NCI-H187 treated with DMSO at 0.1 percent for 48 hours (cell line): ENCODE measurements at regions not wholly inside any gene's neighbourhood (a gene's known extent, or its start where the extent isn't known, plus 50 kb on each side); places are given as distances from the start of the nearest gene placed in this dataset.

Experiments
- DNase-seq: peaks from one replicate; lab custom pipeline; 2025; lab: John Stamatoyannopoulos, UW

DNA sequence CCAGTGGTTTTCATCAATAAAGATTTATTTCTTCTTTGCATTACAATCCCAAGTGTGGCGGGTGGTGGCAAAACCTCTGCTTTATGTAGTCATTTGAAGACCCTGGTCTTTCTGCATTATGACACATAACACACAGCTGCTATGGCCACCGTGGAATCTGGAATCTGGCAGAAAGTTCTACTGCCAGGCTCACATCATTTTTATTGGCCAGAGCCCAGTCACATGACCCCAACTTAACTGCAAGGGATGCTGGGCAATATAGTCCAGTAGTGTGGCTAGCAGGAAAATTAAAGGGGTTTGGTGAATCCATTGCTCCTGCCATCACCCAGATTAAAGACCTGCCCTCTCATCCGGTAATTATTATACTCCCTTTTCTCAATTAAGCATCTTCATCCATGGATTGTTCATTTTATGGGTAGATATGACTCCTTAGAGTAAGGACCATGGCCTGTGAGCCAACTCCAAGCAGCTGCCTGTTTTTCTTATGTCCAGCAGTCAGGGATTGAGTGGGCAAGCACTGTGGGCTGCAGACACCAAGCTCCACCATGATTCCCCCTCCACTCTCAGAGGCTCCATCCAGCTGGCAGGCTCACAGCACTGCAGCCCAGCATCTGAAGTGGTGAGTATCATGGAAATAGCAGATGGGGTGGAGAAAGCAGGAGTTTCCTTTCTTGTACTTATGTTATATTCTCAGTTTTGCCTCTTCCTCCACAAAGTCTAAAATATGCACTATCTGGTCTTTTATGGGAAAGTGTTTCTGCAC lies 1030.7 kb downstream of the AACS start:
- no peak for DNase-seq

DNA sequence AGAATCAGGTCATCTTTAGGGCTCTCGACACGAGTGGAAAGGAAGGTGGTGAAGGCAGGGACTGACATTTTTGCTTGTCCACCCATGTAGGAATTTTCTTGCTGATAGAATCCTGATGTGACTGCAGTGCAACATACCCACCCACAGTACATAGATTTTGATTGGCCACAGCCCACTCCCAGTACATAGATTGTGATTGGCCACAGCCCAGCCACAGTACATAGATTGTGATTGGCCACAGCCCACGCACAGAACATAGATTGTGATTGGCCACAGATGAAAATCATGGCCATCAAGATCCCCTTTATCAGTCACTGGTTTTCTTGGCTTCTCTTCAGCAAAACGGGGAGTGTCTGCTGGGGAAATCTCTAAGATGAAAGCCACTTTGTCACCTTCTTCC lies 1041.5 kb downstream of the AACS start:
- no peak for DNase-seq

DNA sequence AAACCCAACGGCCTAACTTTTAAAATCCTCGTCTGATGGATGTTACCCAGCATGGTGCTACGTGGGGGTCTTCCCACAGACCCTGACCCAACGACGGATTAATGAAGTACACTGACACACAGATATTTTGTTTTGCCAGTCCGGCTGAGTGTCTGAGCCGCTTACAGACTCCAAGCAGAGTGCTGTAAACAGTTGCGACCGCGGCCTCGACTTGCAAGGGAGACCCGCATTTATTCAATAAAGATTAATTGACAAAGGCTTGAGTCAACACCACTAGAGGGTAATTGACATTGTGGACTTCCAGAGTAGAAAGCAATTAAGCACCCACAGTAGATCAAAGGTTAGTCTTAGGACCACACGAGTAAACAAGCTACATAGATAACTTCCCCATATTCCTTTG lies 1042.4 kb downstream of the AACS start:
- no peak for DNase-seq

DNA sequence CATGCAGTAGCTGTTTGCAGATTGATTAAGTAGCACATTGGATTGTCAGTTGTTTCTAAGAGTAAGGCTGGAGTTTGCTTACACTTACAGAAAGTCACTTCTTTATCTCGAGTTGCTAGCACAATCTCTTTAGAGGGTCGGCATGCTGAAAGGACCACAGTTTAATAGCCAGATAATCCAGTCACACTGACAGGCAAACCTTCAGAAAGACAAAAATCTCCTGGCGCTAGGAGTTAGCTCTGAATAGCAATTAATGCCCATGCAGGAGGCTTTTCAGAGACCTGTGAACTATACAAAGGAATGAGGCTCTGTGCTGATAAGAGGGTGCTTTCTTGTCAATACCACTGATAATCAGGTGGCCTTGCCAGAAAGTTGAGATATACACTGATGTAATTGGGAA lies 1043.0 kb downstream of the AACS start:
- DNase-seq, result no peak

GRCh38 chr12:126112141-126112540 lies 1046.9 kb downstream of the AACS start:
- DNase-seq, result no peak

GRCh38 chr12:126112849-126113248 lies 1047.6 kb downstream of the AACS start:
- no peak for DNase-seq

GRCh38 chr12:126114441-126114840 lies 1049.2 kb downstream of the AACS start:
- no peak for DNase-seq

- no peak for DNase-seq
These were observed 1052.3 kb downstream of the AACS start for GRCh38 chr12:126117502-126117901.

- no peak for DNase-seq
These were observed 1074.1 kb downstream of the AACS start for GRCh38 chr12:126139355-126139754.

DNA sequence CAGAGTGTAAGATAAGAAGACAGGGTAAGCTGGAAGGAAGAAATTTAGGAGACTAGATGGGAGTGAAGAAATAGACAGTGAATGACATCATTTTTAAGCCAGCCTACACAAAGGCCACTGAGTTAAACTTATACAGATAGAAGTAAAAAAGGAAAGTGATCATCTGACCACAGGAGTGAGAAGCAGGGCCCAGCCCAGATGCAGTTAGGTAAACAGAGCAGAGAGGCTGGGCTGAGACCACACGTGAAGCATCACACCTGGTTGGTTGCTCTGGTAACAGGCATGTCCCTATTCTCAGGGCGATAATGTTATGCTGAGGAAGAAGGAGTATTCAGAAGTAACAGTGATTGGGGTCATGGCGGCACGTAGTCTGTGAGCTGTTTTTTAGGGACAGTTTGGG lies 1079.4 kb downstream of the AACS start:
- DNase-seq, result no peak

DNA sequence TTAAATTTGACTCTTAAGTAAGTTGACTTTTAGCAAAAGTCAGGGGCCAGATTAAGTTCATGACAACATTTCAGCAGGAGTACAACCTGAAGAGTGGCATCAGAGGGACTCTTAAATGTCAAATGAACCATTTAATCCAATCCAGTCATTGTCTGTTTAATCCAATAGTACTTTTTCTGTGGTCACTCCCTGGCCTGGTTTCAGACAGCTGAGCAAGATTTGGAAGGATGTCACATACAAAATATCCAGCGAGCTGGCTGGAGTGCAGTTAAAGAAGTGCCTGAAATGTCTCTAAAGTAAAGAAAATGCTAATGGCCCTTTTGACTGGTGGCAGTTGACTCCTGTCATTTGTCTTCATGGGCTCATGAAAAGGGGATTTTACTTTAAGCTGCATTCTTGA lies 1082.1 kb downstream of the AACS start:
- no peak for DNase-seq

- no peak for DNase-seq
These were observed 1091.8 kb downstream of the AACS start for GRCh38 chr12:126156806-126157574.

- DNase-seq, result no peak
These were observed 1092.3 kb downstream of the AACS start for GRCh38 chr12:126157575-126157966.

DNA sequence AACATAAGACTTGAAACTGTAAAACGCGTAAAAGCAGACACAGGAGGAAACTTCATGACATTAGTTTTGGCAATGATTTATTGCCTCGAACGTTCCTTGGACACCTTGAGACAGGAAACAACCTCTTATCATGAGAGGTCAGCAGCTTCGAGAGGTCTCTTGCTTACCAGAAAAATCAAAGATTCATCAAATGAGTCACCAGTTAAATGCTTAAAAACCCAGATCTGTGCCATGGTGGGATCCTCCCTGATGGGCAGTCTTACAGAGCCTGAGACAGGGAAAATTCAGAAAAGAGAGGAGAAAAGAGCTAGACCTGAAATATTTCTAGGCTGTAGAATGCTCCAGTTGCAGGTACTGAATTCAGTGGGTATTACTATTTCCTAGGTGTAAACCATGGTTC lies 1093.9 kb downstream of the AACS start:
- no peak for DNase-seq

DNA sequence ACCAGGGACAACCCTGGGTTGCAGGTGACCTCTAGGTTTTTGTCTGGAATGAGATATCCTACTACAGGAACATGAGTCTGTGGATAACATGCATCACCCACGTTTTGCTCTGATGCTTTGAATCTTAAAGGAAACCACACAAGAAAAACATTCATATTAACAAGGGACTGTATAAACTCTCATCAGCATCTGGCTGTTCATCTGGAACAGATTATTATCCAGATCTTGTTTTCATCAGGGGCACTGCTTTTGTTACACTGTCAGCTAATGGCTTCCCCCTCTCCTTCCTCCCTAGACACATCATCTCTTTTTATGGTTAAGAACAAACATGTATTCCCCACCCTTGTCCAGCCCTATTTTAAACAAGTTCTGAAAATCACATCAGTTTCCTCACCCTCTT lies 1095.7 kb downstream of the AACS start:
- no peak for DNase-seq

DNA sequence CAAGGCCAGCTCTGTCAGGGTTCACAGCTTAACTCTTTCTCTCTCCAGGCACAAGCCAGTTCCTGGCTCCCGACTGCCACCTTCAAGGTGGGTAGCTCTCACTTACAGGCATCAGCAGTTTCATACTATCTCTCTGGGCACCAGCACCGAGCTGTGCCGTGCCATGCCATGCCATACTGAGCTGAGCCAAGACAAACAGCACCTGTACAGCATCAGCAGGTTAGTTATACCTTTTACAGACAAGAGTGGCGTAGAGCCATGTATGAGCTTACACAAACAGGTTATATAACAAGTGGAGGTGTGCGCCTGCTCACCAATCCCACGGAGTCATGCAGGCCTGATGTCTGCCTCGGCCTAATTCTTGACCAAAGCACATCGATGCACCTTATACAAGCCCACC lies 1098.7 kb downstream of the AACS start:
- DNase-seq, result no peak

- DNase-seq, result no peak
These were observed 1106.8 kb downstream of the AACS start for GRCh38 chr12:126171937-126172559.

GRCh38 chr12:126182619-126183236 lies 1117.5 kb downstream of the AACS start:
- DNase-seq, result no peak

DNA sequence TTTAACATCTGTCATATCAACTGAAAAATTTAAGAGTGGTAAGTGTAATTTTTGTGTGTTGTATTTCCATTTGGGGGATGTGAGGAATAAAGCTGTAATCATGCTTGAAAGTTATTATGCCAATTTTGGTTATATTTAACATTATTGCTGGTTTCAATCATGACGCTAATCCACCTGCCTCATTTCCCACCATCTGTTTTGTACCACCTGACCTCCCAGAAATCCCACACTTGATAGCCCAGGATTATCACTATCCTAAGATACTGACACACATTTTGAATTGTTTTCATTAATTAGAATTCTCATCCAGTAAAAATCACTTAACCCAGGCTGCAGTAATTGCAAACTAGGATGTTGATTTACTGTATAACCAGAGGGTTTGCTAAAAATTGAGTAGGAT lies 1119.8 kb downstream of the AACS start:
- DNase-seq, result no peak

- no peak for DNase-seq
These were observed 1124.6 kb downstream of the AACS start for GRCh38 chr12:126189856-126190255.

GRCh38 chr12:126191031-126191891 lies 1126.0 kb downstream of the AACS start:
- DNase-seq, result no peak

GRCh38 chr12:126191949-126192348 lies 1126.7 kb downstream of the AACS start:
- no peak for DNase-seq
